Ishikawa (cell line): ENCODE measurements at regions not wholly inside any gene's neighbourhood (a gene's known extent, or its start where the extent isn't known, plus 50 kb on each side); places are given as distances from the start of the nearest gene placed in this dataset.

Experiments
- RAD21 ChIP-seq: IDR thresholded peaks from 2 replicates; pipeline ENCODE4 v1.6.1; 2012; ENCODE audit warnings: low read depth
- TCF12 ChIP-seq: IDR thresholded peaks from 2 replicates; pipeline ENCODE4 v1.6.1; 2012; ENCODE audit warnings: low read depth
- YY1 ChIP-seq: IDR thresholded peaks from 2 replicates; pipeline ENCODE4 v1.6.1; 2012; ENCODE audit warnings: low read depth
- TF ChIP-seq, protein P1 (sequence below): IDR thresholded peaks from 2 replicates; pipeline ENCODE4 v1.6.1; 2012

DNA sequence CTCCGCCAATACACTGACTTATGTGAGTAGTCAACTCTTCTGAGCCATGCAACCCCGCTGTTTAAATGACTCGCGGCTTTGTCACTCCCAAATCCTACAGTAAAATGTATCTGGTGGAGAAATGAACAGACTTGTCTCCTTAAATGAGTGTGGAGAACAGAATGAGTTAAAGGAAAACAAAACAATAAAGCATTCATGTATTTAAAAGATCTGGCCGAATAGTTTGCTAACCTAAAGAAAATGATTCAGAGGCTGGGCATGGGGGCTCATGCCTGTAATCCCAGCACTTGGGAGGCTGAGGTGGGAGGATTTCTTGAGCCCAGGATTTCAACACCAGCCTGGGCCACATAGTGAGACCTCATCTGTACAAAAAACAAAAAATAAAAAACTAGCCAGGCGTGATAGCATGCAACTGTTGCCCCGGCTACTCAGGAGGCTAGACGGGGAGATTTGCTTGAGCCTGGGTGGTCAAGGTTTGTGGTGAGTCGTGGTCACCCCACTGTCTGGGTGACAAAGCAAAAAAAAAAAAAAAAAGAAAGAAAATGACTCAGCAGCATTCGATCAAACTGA is 86.5 kb upstream of the PFKP start:
- TF ChIP-seq YY1, result no peak
- no peak for TF ChIP-seq RAD21
- TF ChIP-seq, protein P1, sequence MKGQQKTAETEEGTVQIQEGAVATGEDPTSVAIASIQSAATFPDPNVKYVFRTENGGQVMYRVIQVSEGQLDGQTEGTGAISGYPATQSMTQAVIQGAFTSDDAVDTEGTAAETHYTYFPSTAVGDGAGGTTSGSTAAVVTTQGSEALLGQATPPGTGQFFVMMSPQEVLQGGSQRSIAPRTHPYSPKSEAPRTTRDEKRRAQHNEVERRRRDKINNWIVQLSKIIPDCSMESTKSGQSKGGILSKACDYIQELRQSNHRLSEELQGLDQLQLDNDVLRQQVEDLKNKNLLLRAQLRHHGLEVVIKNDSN, result no peak
- no peak for TF ChIP-seq TCF12
